CD4-positive, alpha-beta T cell (primary cell): ENCODE measurements at regions not wholly inside any gene's neighbourhood (a gene's known extent, or its start where the extent isn't known, plus 50 kb on each side); places are given as distances from the start of the nearest gene placed in this dataset.

Experiments used
- ATAC-seq: fragments of 200-7000 bp; cut with Tn5 transposase; one replicate; pipeline ENCODE4 v1.10.0; 2022; ENCODE audit warnings: mild to moderate bottlenecking; ENCODE audit not compliant: poor library complexity
- CTCF ChIA-PET: fragments of 350-600 bp; sonication (Branson Sonifier 250); formaldehyde crosslinking; loops from one replicate; lab custom pipeline; 2021; ENCODE audit warnings: antibody characterized with exemption, inconsistent platforms; lab: Charles Lee
- POLR2A ChIA-PET: fragments of 350-600 bp; sonication (Branson Sonifier 250); formaldehyde crosslinking; loops from one replicate; lab custom pipeline; 2021; ENCODE audit warnings: antibody characterized with exemption, inconsistent platforms; lab: Charles Lee
- DNase-seq, 14 experiments: peaks; one replicate each; pipeline ENCODE4 v3.0.0-alpha.2; 2013 to 2020; ENCODE audit warnings: mixed read lengths in 2 of 14
- H3K27ac ChIP-seq, 2 donors: one replicate each; pipeline versions ENCODE4 v1.5.1 to v1.7.0; 2013; ENCODE audit warnings: low read length in 2 of 2, low read depth in 1 of 2, mild to moderate bottlenecking in 1 of 2
- H3K27me3 ChIP-seq, 2 experiments: 1 replicate in 1 of 2; 2 replicates in 1 of 2; pipeline versions ENCODE4 v1.6.1 to v1.7.0; 2013; ENCODE audit warnings: low read length in 2 of 2, control low read depth in 1 of 2, mild to moderate bottlenecking in 1 of 2, moderate library complexity in 1 of 2; ENCODE audit not compliant: insufficient read depth in 2 of 2, control insufficient read depth in 1 of 2
- H3K36me3 ChIP-seq: one replicate; pipeline ENCODE4 v1.6.1; 2013; ENCODE audit warnings: low read length, control low read depth; ENCODE audit not compliant: insufficient read depth
- H3K4me1 ChIP-seq: one replicate; pipeline ENCODE4 v1.6.1; 2013; ENCODE audit warnings: low read length, control low read depth; ENCODE audit not compliant: insufficient read depth
- H3K4me3 ChIP-seq: one replicate; pipeline ENCODE4 v1.5.1; 2013; ENCODE audit warnings: mild to moderate bottlenecking, low read length, moderate library complexity
- H3K9me3 ChIP-seq, 2 experiments: 1 replicate in 1 of 2; 2 replicates in 1 of 2; pipeline versions ENCODE4 v1.6.1 to v1.7.0; 2013; ENCODE audit warnings: low read length in 2 of 2, mild to moderate bottlenecking in 2 of 2, control low read depth in 1 of 2, moderate library complexity in 1 of 2; ENCODE audit not compliant: control insufficient read depth in 1 of 2, insufficient read depth in 1 of 2
- H3K27ac Mint-ChIP-seq: one replicate; pipeline ENCODE4 v1.8.0; 2020; ENCODE audit warnings: mixed read lengths
- H3K27me3 Mint-ChIP-seq: one replicate; pipeline ENCODE4 v1.8.0; 2021; ENCODE audit warnings: mixed read lengths
- H3K36me3 Mint-ChIP-seq: one replicate; pipeline ENCODE4 v1.8.0; 2021; ENCODE audit warnings: low read depth, mixed read lengths
- H3K4me1 Mint-ChIP-seq: one replicate; pipeline ENCODE4 v1.8.0; 2021; ENCODE audit warnings: low read depth, mixed read lengths
- H3K4me3 Mint-ChIP-seq: one replicate; pipeline ENCODE4 v1.8.0; 2020; ENCODE audit warnings: mild to moderate bottlenecking, mixed read lengths
- H3K9me3 Mint-ChIP-seq: one replicate; pipeline ENCODE4 v1.8.0; 2020; ENCODE audit warnings: mixed read lengths
- CTCF ChIP-seq: fragments of 200-600 bp; IDR thresholded peaks from one replicate; pipeline ENCODE4 v1.8.0; 2022; ENCODE audit warnings: antibody characterized with exemption, mild to moderate bottlenecking
- intact Hi-C, 2 experiments: fragments of 100-400 bp; cut with DNase I in 1 of 2; cut with micrococcal nuclease in 1 of 2; formaldehyde crosslinking; loops; one replicate each; pipeline versions ENCODE4 v1.15.1 to v1.9.0; 2023 to 2025; cut with DNase I, micrococcal nuclease

GRCh38 chrX:34805951-34806350 is 136.6 kb upstream of the FAM47B start:
- Histone ChIP-seq H3K27ac (no peak overlapping the region), H3K4me3 (no peak overlapping the region), H3K36me3 (no peaks in the 10 kb centered on the region), H3K27me3 (no peaks in the 10 kb centered on the region), H3K4me1 (no peaks in the 10 kb centered on the region), H3K9me3 (no peaks in the 10 kb centered on the region)
- ATAC-seq (no peak), DNase-seq (no peak)
- intact Hi-C loops = no loop called here
- POLR2A ChIA-PET = no interaction called here
- CTCF ChIA-PET = no interaction called here
- Mint-ChIP-seq H3K27ac (no peak overlapping the region), H3K4me3 (no peak overlapping the region), H3K4me1 (no peaks in the 10 kb centered on the region), H3K36me3 (no peaks in the 10 kb centered on the region), H3K9me3 (no peaks in the 10 kb centered on the region), H3K27me3 (no peaks in the 10 kb centered on the region)
- TF ChIP-seq CTCF = no peak

- Histone ChIP-seq H3K4me3 (no peak overlapping the region), H3K27me3 (no peaks in the 10 kb centered on the region), H3K27ac (no peak overlapping the region), H3K9me3 (no peaks in the 10 kb centered on the region), H3K4me1 (no peaks in the 10 kb centered on the region), H3K36me3 (no peaks in the 10 kb centered on the region)
- ChIA-PET POLR2A (no interaction called here), CTCF (no interaction called here)
- H3K27ac Mint-ChIP-seq = no peak overlapping the region
- no peak for DNase-seq
- H3K4me3 Mint-ChIP-seq = no peak overlapping the region
- intact Hi-C loops = no loop called here
- H3K4me1 Mint-ChIP-seq = no peaks in the 10 kb centered on the region
- no peak for ATAC-seq
- no peaks in the 10 kb centered on the region for H3K9me3 Mint-ChIP-seq
- H3K27me3 Mint-ChIP-seq = no peaks in the 10 kb centered on the region
- no peaks in the 10 kb centered on the region for H3K36me3 Mint-ChIP-seq
- no peak for TF ChIP-seq CTCF
Observed at GRCh38 chrX:34809096-34809495, 133.5 kb upstream of the FAM47B start.

- Histone ChIP-seq H3K9me3 (no peaks in the 10 kb centered on the region), H3K36me3 (no peaks in the 10 kb centered on the region), H3K4me1 (no peaks in the 10 kb centered on the region), H3K27me3 (no peaks in the 10 kb centered on the region), H3K4me3 (no peak overlapping the region), H3K27ac (no peak overlapping the region)
- no peaks in the 10 kb centered on the region for H3K27me3 Mint-ChIP-seq
- ChIA-PET POLR2A (no interaction called here), CTCF (no interaction called here)
- no peaks in the 10 kb centered on the region for H3K4me1 Mint-ChIP-seq
- no peaks in the 10 kb centered on the region for H3K9me3 Mint-ChIP-seq
- no peak overlapping the region for H3K4me3 Mint-ChIP-seq
- intact Hi-C loops = no loop called here
- DNase-seq (no peak), ATAC-seq (no peak)
- no peak for TF ChIP-seq CTCF
- H3K36me3 Mint-ChIP-seq = no peaks in the 10 kb centered on the region
- H3K27ac Mint-ChIP-seq = no peak overlapping the region
Observed at GRCh38 chrX:34810364-34810763, 132.2 kb upstream of the FAM47B start.
